Type B pancreatic cell (in vitro differentiated cells): ENCODE measurements at regions not wholly inside any gene's neighbourhood (a gene's known extent, or its start where the extent isn't known, plus 50 kb on each side); places are given as distances from the start of the nearest gene placed in this dataset.

ENCODE experiments used
- DNase-seq: peaks from one replicate; pipeline ENCODE4 v3.0.0; 2021; ENCODE audit warnings: mixed read lengths; ENCODE audit not compliant: unreplicated experiment; ENCODE audit errors: extremely low spot score
- H3K27ac Mint-ChIP-seq: 2 replicates; pipeline ENCODE4 v1.8.0; 2021; ENCODE audit warnings: mild to moderate bottlenecking, mixed read lengths
- H3K27me3 Mint-ChIP-seq: 2 replicates; pipeline ENCODE4 v1.8.0; 2021; ENCODE audit warnings: mixed read lengths
- H3K36me3 Mint-ChIP-seq: 2 replicates; pipeline ENCODE4 v1.8.0; 2021; ENCODE audit warnings: mixed read lengths
- H3K4me1 Mint-ChIP-seq: one replicate; pipeline ENCODE4 v1.8.0; 2021; ENCODE audit warnings: mixed read lengths; ENCODE audit not compliant: unreplicated experiment
- H3K4me3 Mint-ChIP-seq: 2 replicates; pipeline ENCODE4 v1.8.0; 2021; ENCODE audit warnings: mild to moderate bottlenecking, mixed read lengths
- H3K9me3 Mint-ChIP-seq: 2 replicates; pipeline ENCODE4 v1.8.0; 2021; ENCODE audit warnings: mixed read lengths
- CTCF ChIP-seq: fragments of 200-600 bp; sonication (generic); conservative IDR thresholded peaks from 2 replicates; pipeline ENCODE4 v1.5.0; 2021; ENCODE audit warnings: antibody characterized with exemption, mild to moderate bottlenecking

- Mint-ChIP-seq H3K27ac (no peak overlapping the region), H3K4me3 (no peak overlapping the region), H3K4me1 (no peaks in the 10 kb centered on the region), H3K27me3 (no peaks in the 10 kb centered on the region), H3K9me3 (no peaks in the 10 kb centered on the region), H3K36me3 (no peaks in the 10 kb centered on the region)
- no peak for TF ChIP-seq CTCF
- DNase-seq, result no peak
These were observed 143.9 kb upstream of the FSHR start for GRCh38 chr2:49298230-49298629.

GRCh38 chr2:49296107-49296867 lies 142.0 kb upstream of the FSHR start:
- Mint-ChIP-seq H3K36me3 (no peaks in the 10 kb centered on the region), H3K27ac (no peak overlapping the region), H3K9me3 (no peaks in the 10 kb centered on the region), H3K27me3 (no peaks in the 10 kb centered on the region), H3K4me3 (no peak overlapping the region), H3K4me1 (no peaks in the 10 kb centered on the region)
- TF ChIP-seq CTCF, result no peak
- no peak for DNase-seq

- Mint-ChIP-seq H3K27ac (no peak overlapping the region), H3K4me1 (no peaks in the 10 kb centered on the region), H3K4me3 (no peak overlapping the region), H3K36me3 (no peaks in the 10 kb centered on the region), H3K9me3 (no peaks in the 10 kb centered on the region), H3K27me3 (no peaks in the 10 kb centered on the region)
- no peak for DNase-seq
- no peak for TF ChIP-seq CTCF
These were observed 139.9 kb upstream of the FSHR start for GRCh38 chr2:49294225-49294624.

- Mint-ChIP-seq H3K9me3 (no peaks in the 10 kb centered on the region), H3K36me3 (no peaks in the 10 kb centered on the region), H3K4me1 (no peaks in the 10 kb centered on the region), H3K4me3 (no peak overlapping the region), H3K27ac (no peak overlapping the region), H3K27me3 (no peaks in the 10 kb centered on the region)
- DNase-seq, result no peak
- TF ChIP-seq CTCF, result no peak
These were observed 137.3 kb upstream of the FSHR start for GRCh38 chr2:49291619-49292018.

GRCh38 chr2:49289711-49290110 lies 135.4 kb upstream of the FSHR start:
- no peak for DNase-seq
- H3K27me3 Mint-ChIP-seq, result no peaks in the 10 kb centered on the region
- no peaks in the 10 kb centered on the region for H3K4me1 Mint-ChIP-seq
- TF ChIP-seq CTCF, result no peak
- no peak overlapping the region for H3K27ac Mint-ChIP-seq
- no peaks in the 10 kb centered on the region for H3K36me3 Mint-ChIP-seq
- H3K9me3 Mint-ChIP-seq, result no peaks in the 10 kb centered on the region
- no peak overlapping the region for H3K4me3 Mint-ChIP-seq
